LNCaP clone FGC (cell line): ENCODE measurements at regions not wholly inside any gene's neighbourhood (a gene's known extent, or its start where the extent isn't known, plus 50 kb on each side); places are given as distances from the start of the nearest gene placed in this dataset.

ENCODE experiments used
- DNase-seq: peaks from one replicate; pipeline ENCODE4 v3.0.0-alpha.2; 2011; ENCODE audit warnings: low read depth
- H3K4me3 ChIP-seq: 2 replicates; pipeline ENCODE4 v1.5.1; 2011; ENCODE audit warnings: mild to moderate bottlenecking, low read depth, low read length, control low read depth
- CTCF ChIP-seq: IDR thresholded peaks from 2 replicates; pipeline ENCODE4 v1.5.1; 2012; ENCODE audit warnings: mild to moderate bottlenecking; ENCODE audit not compliant: control insufficient read depth, insufficient read depth; ENCODE audit errors: extremely low read depth

- H3K4me3 ChIP-seq = no peak overlapping the region
- DNase-seq = no peak
- TF ChIP-seq CTCF = no peak
Measured at GRCh38 chr10:4213441-4213840, 428.4 kb upstream of the KLF6 start.

GRCh38 chr10:4212111-4212630 is 427.2 kb upstream of the KLF6 start:
- no peak overlapping the region for H3K4me3 ChIP-seq
- no peak for TF ChIP-seq CTCF
- no peak for DNase-seq

- no peak for DNase-seq
- no peak for TF ChIP-seq CTCF
- no peak overlapping the region for H3K4me3 ChIP-seq
Measured at GRCh38 chr10:4208499-4208898, 423.5 kb upstream of the KLF6 start.

GRCh38 chr10:4205113-4205512 is 420.1 kb upstream of the KLF6 start:
- no peak for TF ChIP-seq CTCF
- no peak for DNase-seq

GRCh38 chr10:4202938-4203337 is 417.9 kb upstream of the KLF6 start:
- no peak overlapping the region for H3K4me3 ChIP-seq
- no peak for DNase-seq

More at GRCh38 chr10:4205113-4205512, 420.1 kb upstream of the KLF6 start:
- no peak overlapping the region for H3K4me3 ChIP-seq

GRCh38 chr10:4201866-4202825 is 417.1 kb upstream of the KLF6 start:
- no peak overlapping the region for H3K4me3 ChIP-seq
- no peak for DNase-seq
- no peak for TF ChIP-seq CTCF

More at GRCh38 chr10:4202938-4203337, 417.9 kb upstream of the KLF6 start:
- no peak for TF ChIP-seq CTCF
